AG04449 (cell line): ENCODE measurements at regions not wholly inside any gene's neighbourhood (a gene's known extent, or its start where the extent isn't known, plus 50 kb on each side); places are given as distances from the start of the nearest gene placed in this dataset.

ENCODE experiments used
- CTCF ChIA-PET: fragments of 350-600 bp; formaldehyde crosslinking; extraction: SDS; loops from one replicate; lab custom pipeline; 2021; ENCODE audit warnings: antibody characterized with exemption; lab: Yijun Ruan, JAX
- POLR2A ChIA-PET: fragments of 400-600, 350-600 bp; formaldehyde crosslinking; extraction: SDS; loops from one replicate; lab custom pipeline; 2020; ENCODE audit warnings: antibody characterized with exemption, inconsistent platforms; lab: Yijun Ruan, JAX
- DNase-seq: peaks from one replicate; pipeline ENCODE4 v3.0.0-alpha.2; 2010; ENCODE audit warnings: low read depth, low spot score
- H3K4me3 ChIP-seq: 2 replicates; pipeline ENCODE4 v1.5.1; 2011; ENCODE audit warnings: low read depth, mild to moderate bottlenecking, control low read depth, low read length
- CTCF ChIP-seq: IDR thresholded peaks from one replicate; pipeline ENCODE4 v1.5.1; 2011; ENCODE audit warnings: mild to moderate bottlenecking, moderate library complexity, low read length, control low read depth, inconsistent platforms; ENCODE audit not compliant: insufficient read depth; ENCODE audit errors: missing control alignments

- ChIA-PET POLR2A (no interaction called here), CTCF (no interaction called here)
- no peak for DNase-seq
- TF ChIP-seq CTCF: no peak
- no peak overlapping the region for H3K4me3 ChIP-seq
Measured at GRCh38 chr6:14305131-14305530, 187.6 kb downstream of the CD83 start.

GRCh38 chr6:14305624-14306023 is 188.1 kb downstream of the CD83 start:
- ChIA-PET CTCF (no interaction called here), POLR2A (no interaction called here)

GRCh38 chr6:14306151-14306906 is 188.8 kb downstream of the CD83 start:
- POLR2A ChIA-PET: no interaction called here
- TF ChIP-seq CTCF: no peak
- CTCF ChIA-PET: no interaction called here
- no peak overlapping the region for H3K4me3 ChIP-seq
- DNase-seq: no peak

More at GRCh38 chr6:14305624-14306023, 188.1 kb downstream of the CD83 start:
- TF ChIP-seq CTCF: no peak
- H3K4me3 ChIP-seq: no peak overlapping the region
- no peak for DNase-seq

- H3K4me3 ChIP-seq: no peak overlapping the region
- POLR2A ChIA-PET: no interaction called here
- CTCF ChIA-PET: no interaction called here
- DNase-seq: no peak
- TF ChIP-seq CTCF: no peak
Measured at GRCh38 chr6:14309516-14309915, 191.9 kb downstream of the CD83 start.

- H3K4me3 ChIP-seq: no peak overlapping the region
- ChIA-PET POLR2A (no interaction called here), CTCF (no interaction called here)
Measured at GRCh38 chr6:14309951-14310445, 192.4 kb downstream of the CD83 start.

More at GRCh38 chr6:14309951-14310445, 192.4 kb downstream of the CD83 start:
- no peak for DNase-seq
- no peak for TF ChIP-seq CTCF
